NCI-H524 (cell line): ENCODE measurements at regions not wholly inside any gene's neighbourhood (a gene's known extent, or its start where the extent isn't known, plus 50 kb on each side); places are given as distances from the start of the nearest gene placed in this dataset.
"Not testable (repeated sequence)": the region's sequence is repeated elsewhere in the genome, so short reads cannot be mapped to it uniquely, and the experiment has no call there.

Experiments
- DNase-seq, 2 experiments: peaks; one replicate each; lab custom pipeline; 2025; lab: John Stamatoyannopoulos, UW

GRCh38 chr22:49659281-49659923 lies 168.3 kb downstream of the BRD1 start:
- no peak for DNase-seq

- no peak for DNase-seq
Observed at GRCh38 chr22:49658902-49659280, 168.8 kb downstream of the BRD1 start.

DNA sequence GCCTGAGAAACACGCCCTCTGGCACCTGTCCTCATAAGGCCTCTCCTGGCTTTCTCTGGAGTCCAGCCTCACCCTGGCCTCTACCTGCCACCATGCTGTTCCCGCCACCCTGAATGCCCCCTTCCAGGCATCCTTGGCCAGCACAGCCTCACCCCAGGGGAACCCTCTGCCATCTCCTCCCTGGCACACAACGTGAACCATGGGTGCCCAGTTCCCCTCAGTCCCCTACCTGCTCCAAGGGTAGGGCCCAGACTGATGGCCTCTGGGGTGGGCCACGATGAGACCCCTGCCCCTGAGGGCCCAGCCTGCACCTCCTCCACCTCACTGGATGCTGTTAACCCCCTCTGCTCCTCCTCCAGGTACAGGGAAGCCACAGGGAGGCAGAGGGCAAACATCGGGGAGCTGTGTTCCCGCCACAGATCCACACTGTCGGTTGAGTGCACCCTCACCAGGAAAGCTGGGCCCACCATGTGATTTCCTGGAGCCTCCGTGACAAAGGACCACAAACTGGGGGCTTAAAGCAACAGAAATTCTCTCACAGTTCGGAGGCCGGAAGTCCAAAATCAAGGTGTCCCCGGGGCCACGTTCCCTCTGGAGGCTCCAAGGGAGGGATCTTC lies 169.6 kb downstream of the BRD1 start:
- DNase-seq: no peak

- no peak for DNase-seq
Observed at GRCh38 chr22:49657275-49657973, 170.2 kb downstream of the BRD1 start.

- not testable (repeated sequence) for DNase-seq
Observed at GRCh38 chr22:49656883-49657274, 170.8 kb downstream of the BRD1 start.

DNA sequence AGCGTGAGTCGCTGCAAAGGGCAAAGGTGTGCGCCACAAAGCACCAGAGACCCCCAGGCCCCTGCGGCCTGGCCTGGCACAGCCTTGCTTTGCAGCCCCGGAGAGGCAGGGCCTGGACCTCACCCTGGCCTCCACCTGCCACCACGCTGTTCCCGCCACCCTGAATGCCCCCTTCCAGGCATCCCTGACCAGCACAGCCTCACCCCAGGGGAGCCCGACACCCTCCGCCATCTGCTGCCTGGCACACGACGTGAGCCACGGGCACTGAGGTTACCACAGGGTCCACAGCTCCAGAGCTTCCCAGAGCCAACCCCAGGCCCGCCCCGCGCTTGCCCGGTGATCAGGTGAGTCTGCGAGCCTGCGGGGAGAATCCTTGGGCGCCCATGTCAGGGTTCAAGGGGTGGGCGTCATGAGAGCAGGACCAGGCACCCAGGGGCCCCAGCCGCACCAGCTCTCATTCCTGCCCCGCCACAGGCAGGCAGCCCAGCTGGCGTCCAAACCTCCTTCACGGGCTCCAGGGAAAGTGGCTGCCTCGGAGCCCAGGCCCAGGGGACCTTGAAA lies 171.3 kb downstream of the BRD1 start:
- DNase-seq: no peak

DNA sequence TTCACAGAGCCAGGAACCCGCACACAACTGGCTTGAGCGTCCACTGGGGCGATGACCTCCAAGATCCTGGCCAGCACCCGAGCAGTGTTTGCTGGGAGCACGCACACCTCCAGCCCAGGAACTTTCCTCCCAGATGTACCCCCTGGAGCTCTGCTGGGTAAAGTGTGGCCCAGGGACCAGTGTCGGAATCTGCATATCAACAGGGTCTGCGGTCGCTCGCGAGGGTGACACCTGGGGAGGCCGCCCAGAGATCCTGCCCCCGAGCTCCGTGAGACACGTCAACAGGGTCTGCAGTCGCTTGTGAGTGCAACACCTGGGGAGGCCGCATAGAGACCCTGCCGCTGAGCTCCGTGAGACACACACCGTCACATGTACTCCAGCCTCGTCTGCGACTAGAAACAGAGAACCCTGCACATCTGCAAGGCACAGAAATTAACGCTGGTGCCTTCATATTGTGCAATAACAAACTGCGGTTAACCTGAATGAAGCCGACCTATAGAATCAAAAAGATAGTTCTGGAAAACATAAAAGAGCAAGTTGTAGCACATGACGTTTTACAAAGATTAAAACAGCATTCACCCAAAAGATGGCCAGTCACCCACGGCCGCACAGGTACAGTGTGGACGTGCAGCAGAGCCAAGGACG lies 172.4 kb downstream of the BRD1 start:
- no peak for DNase-seq

- DNase-seq: no peak
Observed at GRCh38 chr22:49650336-49651241, 177.1 kb downstream of the BRD1 start.

DNA sequence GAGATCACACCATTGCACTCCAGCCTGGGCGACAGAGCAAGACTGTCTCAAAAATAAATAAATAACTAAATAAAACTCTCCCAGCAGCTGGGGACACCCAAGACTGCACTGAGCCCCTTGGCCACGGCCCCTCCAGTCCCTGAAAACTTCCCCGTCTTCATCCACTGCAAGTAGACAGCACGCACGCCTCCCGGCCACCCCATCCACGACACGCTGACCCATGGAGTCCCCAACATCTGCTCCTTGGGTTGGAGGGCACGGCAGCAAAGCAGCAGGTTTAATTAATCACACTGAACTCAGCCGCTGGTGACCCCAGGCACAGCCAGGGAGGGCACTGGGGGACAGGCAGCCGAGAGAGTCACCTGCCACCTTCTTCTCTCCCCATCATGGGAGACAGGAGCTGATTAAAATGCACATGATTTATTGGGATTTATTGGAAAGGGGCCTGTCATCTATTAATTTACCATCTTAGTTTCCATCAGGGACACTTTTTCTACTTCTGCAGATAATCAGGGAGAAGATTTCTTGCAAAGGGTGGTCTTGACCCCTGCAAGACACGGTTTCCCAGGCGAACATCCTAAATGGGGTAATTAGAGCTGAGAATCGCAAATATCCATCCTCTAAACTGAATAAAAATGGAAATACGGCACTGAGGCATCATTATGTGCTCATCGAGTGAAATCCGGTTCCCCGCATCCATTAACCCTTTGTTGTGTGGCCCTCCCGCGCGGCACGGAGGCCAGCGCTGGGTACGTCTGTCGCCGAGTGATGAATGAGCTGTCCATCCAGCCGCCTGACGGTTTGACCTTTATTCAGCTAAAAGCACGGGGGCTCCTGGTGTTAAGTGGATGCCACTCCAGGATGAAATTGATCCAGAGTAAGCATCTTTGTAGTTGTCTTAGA lies 178.3 kb downstream of the BRD1 start:
- no peak for DNase-seq

DNA sequence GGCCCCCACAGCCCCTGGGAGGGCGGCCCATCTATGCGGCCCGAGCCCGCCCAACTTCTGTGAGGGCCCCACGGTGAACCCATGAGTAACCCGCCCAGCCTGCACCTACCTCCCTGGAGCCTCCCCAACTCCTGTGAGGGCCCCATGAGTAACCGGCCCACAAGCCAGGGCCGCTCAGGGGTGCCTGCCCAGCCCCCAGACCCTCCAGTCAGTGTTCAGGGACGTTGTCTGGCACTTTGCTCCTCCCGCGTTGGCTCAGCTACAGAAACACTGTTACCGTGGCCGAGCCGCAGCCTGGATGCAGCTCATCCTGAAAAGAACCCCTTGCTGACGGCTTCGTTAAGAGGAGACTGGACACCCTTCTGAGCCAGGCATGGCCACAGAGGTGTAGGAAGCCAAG lies 179.6 kb downstream of the BRD1 start:
- no peak for DNase-seq

GRCh38 chr22:49647627-49648026 lies 180.0 kb downstream of the BRD1 start:
- DNase-seq: no peak

- DNase-seq: no peak
Observed at GRCh38 chr22:49646876-49647275, 180.8 kb downstream of the BRD1 start.

DNA sequence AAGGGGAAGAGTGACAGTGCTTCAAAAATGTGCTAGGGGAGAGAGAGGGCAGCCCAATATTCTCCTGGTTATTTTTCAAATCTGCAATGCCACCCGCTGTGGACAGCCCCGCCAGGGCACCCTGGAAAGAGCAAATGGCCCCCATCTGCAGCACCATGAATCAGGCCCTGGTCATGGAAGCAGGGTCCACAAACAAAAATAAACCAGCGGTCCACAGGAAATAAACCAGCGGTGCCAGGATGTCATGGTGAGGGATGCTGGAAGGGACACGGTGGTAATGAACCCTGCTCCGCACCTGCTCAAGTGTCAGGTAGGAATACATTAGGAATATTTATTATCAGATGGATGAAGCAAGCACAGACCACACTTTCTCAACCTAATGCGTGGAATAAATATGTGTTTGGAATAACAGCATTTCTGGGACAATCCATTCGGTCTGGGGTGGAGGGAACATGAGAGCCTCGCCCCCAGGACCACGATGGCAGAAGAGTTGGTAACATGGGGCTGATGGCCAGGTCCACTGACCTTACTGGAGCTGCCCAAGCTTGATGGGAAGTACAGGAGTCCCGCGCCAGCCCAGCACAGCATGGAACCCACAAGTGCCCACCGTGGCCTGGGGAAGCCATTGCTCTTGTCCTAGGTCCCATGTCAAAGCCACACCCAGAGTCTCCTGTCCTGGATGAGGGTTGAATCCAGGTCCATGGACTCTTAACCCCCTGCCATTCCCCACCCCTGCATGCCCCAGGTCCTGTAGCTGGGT lies 181.7 kb downstream of the BRD1 start:
- DNase-seq: no peak

GRCh38 chr22:49645257-49645656 lies 182.4 kb downstream of the BRD1 start:
- no peak for DNase-seq

DNA sequence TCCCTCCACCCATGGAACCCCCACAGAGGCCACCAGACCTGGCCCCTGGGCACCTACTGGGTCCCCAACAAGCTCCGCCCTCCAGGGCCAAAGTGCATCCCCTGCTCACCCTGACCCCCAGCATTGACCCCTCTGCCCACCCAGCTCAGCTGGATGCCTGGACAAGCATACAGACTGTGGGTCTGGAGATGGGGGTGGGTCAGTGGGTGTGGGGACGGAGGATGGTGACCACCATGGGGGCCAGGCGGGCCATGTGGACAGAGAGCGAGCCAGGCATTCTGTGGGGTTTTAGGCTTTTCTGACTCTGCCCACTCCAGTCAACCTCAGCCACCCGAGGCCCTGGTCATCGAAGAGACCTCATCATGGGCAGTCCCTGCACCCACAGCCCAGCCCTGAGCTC lies 183.7 kb downstream of the BRD1 start:
- no peak for DNase-seq

- no peak for DNase-seq
Observed at GRCh38 chr22:49643466-49643865, 184.2 kb downstream of the BRD1 start.

- no peak for DNase-seq
Observed at GRCh38 chr22:49642741-49643140, 184.9 kb downstream of the BRD1 start.

- no peak for DNase-seq
Observed at GRCh38 chr22:49642331-49642730, 185.3 kb downstream of the BRD1 start.

DNA sequence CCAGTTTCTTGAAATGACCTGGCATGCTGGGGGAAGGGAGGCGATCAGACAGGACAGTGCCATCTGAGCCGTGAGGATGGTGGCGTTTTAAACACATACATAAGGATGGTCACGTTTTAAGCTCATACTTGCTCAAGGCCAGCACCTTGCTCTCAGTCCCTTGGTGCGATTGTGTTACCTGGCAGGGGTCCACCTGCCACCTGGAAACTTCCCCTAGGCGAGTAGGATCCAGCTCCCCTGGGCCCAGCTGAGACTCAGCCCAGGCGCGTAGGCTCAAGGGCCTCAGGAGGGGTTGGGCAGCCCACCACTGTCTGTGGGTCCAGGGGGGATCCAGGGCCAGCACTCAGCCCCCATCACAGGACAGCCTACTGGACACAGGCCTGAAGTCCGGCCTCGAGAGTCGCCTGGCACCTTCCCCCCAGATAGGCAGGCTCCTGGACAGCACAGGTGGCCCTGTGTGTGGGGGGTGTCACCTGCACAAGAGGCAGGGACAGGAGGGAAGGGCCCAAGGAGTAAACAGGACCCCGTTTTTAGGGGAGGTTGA lies 185.8 kb downstream of the BRD1 start:
- DNase-seq: no peak
